ENCODE measurements at regions not wholly inside any gene's neighbourhood (a gene's known extent, or its start where the extent isn't known, plus 50 kb on each side); places are given as distances from the start of the nearest gene placed in this dataset.
"Not testable (repeated sequence)": the region's sequence is repeated elsewhere in the genome, so short reads cannot be mapped to it uniquely, and the experiment has no call there.

DNA sequence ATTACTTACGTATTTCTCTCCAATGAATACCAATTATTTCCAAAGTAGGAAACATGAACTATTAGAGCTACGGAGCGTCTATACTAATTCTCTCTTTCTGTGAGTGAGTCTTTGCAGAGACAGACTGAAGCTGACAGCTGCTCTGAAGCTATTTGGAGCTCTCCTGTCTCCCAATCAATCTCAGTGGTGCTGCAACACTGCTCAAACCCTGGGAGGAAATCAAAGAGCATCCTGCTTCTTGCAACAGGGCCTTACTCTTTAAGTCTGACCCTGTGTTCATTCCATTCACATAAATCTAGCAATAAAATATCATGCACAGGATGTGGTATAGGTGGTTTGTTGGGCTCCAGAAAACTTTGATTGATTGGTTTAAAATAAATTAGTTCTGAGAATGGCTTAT is 685.7 kb upstream of the IGFBP3 start:
- DNase-seq = no peak

DNA sequence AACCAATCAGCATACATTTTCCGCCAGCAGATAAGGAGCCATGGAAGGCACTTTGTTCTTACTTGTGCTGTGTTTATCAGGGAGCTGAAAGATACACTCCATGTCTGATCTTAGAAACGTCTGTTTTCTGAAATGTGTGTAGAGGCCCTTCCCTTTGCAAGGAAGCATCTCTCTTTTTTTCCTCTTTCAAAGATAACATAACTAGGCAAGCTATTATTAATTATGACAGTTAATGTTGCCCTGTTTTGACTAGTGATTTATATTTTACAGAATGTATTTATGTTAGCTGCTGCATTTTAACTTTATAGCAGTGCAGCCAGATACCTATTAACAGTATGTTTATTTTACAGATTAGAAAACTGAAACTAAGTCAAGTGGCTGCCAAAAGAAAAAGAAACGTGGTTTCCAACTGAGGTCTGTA is 683.2 kb upstream of the IGFBP3 start:
- DNase-seq = no peak

DNA sequence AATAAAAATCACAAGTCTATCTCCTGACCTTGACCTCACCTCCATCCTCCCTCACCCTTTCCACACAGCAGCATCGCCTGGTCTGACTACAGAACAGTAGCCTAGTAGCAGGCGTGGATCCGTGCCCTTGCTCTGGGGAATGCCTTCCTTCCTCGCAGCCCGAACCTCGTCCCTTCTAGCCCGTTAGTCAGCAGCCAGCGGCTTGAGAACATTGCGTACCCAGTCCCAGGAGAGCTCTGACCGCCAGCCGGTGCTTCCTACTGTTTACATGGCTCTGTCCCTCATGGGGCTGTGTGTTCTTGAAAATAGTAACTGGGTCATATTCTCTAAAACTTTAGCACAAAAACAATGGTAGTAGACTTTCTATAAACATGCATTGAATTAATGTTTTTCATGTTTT is 682.7 kb upstream of the IGFBP3 start:
- DNase-seq = no peak

DNA sequence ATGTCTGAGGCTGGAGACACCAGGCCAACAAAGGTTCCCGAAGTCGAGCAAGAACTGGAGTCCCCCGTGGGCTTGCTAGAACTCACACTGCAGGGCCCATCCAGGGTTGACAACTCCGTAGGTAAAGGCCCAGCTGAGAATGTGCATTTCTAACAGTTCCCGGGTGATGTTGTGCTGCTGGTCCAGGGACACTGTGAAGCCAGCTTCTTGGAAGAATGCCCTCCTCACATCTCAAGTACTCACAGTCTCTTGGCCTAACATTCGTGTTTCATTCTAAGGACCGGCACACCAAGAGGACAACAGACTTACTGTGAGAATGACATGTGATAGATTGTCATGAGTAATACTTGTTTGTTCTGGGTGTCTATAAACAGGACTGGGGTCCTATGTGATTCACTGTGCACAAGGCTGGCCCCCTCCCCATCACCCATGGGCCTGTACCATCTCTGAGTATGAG is 682.3 kb upstream of the IGFBP3 start:
- DNase-seq = no peak

DNA sequence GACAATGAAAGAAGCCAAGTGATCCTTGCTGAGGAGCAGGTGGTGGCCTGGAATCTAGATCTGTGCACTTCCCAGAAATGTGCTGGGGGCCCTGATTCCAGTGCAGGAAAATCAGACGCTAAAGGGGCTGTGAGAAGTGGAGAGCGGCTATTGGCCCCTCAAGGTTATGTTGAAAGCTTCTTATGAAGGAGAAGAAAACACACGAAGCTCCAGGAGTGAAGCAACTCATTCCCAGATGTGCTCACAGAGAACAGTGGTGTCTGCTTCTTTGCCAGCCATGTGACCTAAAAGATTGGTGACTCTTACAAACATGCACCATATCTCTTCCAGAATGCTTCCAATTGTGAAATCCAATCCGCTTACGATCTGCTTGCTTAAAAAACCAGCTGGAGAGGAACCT is 679.3 kb upstream of the IGFBP3 start:
- DNase-seq = no peak

DNA sequence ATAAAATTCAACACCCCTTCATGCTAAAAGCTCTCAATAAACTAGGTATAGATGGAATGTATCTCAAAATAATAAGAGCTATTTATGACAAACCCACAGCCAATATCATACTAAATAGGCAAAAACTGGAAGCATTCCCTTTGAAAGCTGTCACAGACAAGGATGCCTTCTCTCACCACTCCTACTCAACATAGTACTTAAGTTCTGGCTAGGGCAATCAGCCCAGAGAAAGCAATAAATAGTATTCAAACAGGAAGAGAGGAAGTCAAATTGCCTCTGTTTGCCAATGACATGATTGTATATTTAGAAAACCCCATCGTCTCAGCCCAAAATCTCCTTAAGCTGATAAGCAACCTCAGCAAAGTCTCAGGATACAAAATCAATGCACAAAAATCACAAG is 673.8 kb upstream of the IGFBP3 start:
- not testable (repeated sequence) for DNase-seq

DNA sequence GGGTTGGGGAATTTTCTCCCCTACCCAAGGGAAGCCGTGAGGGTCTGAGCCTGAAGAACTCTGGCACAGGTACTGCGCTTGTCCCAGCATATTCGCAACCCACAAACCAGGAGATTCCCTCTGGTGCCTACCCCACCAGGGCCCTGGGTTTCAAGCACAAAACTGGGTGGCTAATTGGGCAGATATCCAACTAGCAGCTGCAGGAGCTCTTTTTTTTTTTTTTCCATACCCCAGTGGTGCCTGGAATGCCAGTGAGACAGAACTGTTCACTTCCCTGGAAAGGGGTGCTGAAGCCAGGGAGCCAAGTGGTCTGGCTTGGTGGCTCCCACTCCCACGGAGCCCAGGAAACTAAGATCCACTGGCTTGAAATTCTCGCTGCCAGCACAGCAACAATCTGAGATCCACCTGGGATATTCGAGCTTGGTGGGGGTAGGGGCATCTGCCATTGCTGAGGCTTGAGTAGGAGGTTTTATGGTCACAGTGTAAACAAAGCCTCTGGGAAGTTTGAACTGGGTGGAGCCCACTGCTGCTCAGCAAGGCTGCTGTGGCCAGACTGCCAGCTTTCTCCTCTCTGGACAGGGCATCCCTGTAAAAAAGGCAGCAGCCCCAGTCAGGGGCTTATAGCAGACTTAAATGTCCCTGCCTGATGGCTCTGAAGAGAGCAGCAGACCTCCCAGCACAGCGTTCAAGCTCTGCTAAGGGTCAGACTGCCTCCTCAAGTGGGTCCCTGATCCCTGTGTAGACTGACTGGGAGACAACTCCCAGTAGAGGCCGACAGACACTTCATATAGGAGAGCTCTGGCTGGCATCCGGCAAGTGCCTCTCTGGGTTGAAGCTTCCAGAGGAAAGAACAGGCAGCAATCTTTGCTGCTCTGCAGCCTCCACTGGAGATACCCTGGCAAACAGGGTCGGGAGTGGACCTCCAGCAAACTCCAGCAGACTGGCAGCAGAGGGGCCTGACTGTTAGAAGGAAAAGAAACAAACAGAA is 670.1 kb upstream of the IGFBP3 start:
- not testable (repeated sequence) for DNase-seq

DNA sequence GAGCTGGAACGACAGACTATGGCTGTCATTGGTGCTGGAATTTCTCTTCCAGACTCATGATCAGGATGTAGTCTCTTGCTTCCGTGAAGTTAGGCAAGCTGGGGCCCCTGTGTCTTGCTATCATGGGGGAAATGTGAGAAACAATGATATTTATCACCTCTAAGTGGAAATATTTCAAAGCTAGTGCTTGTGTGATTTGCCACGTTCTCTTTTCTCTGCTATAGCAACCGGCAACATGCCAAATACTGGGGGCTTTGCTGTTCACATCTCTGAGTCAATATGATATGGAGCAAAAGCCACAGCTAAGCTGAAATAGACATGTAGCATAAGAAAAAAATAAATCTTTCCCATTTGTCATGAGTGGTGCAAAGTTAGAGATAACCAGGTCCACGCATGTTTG is 668.2 kb upstream of the IGFBP3 start:
- no peak for DNase-seq

DNA sequence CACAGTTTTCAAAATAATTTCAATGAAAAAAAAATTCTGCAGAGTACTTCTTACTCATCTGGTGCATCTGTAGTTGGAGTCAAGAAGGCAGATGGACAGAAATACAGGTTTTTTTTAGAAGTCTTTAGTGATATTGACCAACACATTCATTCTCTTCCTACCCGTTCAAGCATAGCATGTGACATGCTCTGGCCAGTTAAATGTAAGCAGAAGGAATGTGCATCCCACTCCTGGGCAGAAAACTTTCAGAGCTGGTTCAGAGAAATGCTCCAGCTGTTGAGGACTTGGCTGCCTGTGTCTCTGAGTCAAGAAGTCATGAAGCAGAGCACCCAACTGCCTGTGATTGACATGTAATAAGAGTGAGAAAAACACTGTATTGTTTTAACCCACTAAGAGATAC is 665.3 kb upstream of the IGFBP3 start:
- no peak for DNase-seq

DNA sequence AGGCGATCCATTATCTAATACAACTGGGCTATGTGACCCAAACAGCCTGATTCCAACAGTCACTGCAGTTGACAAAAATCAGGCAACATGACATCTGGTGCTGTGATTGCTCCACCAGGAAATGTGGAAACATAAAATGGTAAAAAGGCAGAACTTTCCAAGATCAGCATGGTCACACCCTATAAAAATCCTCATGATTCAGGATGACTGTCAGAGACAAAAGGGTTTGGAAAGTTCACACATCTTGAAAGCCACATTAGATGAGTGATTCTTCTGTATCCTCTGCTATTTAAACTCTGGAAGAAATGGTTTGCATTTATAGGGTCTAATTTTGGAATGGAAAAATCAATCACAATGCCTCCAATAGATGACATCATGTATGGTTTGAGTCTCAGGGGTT is 662.6 kb upstream of the IGFBP3 start:
- no peak for DNase-seq

DNA sequence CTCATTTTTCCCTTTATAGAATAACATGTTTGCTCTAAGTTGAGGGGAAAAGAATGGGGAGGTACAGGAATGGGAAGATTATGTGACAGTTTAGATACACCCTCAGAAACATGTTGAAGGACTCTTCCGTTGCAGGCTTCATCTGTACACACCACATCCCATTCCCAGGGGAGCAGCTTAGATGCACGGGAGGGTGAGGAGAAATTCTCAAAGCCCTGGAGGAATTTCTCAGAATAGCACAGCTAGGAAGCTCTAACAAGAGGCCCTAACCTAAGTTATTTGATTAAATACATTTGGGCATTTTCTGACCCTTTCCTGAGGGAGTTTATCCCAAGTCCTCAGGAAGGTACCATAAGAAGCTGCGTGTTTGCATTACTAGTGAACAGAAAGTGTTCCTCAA is 660.2 kb upstream of the IGFBP3 start:
- DNase-seq = peak; percentile 70

DNA sequence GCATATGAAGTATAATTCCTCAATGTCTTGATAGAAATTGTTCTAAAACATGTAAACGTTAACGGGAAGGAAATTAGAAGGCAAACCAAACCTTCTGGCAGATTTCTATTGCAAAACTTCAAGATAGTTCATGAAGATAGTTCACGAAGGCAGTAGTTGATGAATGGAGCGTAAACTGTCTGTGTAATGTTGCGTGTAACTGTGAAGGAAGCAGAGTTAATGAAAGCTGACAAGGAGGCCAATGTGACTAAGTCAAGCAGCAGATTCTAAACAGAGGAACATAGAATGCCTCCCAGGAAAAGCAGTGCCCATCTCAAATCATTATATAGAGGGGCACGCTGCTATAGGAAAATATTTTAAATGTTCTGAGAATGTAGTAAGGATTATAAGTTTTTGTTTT is 659.7 kb upstream of the IGFBP3 start:
- DNase-seq = no peak

DNA sequence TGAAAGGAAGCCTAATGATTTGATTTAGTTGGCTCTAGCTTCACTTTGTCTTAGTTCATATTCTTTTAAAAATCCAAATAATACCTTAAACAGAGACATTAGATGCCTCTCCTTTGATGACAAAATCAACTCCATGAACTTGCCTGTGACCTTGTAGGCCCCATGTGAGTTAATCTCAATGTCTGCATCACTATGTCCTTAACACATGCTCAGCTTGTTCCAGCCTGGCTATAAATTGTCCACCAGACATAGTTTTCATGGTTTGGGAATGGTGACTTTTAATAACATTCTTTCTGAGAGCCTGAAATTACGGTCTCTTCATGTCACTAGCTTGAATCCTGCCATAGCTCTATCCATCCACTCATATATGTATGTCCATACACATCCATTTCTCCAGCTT is 656.3 kb upstream of the IGFBP3 start:
- DNase-seq = no peak

DNA sequence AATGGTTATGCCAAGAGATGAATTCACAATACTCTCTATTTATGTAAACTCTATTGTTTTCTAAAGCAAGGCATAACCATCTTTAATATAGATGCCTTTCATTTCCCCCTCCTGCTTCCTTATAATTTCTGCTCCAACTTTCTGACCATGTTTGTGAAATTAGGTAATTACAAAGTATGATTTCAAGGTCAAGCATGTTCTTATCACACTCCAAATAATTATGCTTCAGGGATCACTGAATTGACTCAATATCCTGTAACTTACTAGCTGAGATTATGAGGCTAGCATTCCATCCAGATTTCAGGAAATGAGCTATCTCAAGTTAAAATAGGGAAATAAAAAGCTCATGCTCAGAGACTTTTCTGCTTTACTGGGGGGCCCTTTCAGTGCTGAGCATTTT is 655.9 kb upstream of the IGFBP3 start:
- no peak for DNase-seq

DNA sequence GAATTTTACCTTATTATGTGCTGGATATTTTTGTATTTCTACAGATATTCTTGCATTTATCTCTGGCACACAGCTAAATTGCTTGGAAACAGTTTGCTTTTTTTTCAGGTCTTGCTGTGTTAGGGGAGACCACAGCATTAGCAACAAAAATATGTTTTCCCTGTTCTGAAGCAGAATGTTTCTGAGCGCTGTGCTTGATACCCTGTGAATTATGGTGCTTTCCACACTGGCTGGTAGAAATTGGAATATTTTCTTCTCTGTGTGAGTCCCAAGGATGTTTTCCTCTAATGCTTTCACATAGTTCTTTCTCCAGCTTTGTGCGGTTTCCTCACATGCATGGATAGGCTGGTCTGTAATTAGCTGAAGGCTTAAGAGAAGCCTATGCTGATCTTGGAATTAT is 651.6 kb upstream of the IGFBP3 start:
- no peak for DNase-seq

DNA sequence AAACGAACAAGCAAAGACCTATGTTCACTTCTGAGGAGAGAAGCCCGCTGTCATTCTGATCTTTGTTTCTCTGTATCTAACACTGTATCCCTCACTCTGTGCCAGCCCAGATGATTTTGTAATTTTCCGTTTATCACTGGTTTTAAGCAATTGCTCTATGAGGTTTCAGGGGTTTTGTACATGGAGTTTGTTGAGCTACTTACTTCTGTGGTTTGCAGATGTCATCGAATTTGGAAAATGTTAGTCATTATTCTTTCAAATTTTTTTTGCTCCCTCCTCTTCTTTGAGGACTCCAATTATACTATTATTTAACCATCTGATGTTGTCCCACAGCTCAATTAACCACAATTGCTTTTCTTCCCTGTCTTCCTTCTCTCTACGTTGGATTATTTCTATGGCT is 650.9 kb upstream of the IGFBP3 start:
- DNase-seq = no peak

DNA sequence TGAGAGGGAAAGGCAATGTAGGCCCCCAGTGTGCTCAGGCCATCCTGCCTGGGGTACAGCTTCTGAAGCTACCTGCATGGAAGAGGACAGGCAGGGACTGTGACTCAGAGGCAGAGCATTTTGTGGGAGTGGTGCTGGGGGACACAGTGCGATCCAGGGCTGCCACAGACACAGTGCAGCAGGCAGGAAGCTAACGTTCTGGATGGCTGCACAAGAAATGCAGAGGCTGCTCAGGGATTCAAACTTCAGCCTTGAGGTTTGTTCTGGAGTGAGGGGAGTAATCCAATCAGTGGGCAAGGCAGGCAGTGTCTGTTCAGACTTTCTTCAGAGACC is 648.0 kb upstream of the IGFBP3 start:
- peak; percentile 89 for DNase-seq

DNA sequence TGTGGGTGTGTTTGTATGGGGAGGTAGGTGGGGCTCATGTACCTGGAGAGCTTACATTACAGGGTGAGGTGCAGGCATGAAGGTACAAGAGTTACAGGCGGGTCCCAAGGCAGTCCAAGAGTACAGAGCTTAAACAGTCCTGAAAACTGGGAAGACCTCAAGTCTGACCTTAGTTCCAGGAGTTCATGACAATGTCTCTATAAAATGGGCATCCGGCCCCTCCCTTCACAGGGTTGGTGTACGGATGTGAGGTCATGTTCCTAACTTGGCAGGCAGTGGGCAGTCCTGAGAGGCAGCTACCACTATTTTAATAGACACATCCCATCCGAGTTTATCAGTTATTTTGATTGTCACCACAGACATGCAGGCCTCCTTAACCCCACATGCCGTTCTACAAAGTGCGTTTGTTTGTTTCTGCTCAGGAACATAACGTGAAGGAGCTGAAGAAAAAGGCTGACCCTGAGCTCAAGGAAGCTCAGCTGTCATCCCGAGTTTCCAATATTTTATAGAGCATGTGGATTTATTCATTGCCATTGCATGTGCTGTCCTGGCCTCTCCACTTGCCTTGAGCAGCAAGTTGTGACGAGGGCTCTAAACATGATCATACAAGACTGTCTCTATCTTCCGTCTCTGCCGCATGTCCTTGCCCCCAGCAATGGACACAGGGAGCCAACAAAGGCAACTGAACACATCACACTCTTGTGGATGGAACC is 647.5 kb upstream of the IGFBP3 start:
- no peak for DNase-seq

DNA sequence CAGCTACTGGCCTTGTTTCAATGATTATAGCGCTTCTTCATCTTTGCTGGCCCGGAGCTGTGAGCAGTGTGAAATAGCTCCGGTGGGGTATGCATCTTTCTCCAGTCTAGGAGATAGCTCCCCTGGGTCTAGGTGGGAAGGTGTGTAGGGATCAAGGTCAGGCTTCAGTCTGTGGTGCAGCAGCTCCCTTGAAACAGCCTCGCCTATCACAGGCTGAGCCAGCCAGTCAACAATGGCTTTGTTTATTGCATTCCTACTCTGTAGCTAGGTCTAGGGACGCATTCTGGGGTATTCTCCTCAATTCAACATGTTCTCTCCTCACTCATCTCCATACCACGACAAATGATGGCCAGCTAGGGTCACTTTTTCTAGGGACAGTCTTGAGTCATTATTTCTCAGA is 646.8 kb upstream of the IGFBP3 start:
- DNase-seq = no peak

DNA sequence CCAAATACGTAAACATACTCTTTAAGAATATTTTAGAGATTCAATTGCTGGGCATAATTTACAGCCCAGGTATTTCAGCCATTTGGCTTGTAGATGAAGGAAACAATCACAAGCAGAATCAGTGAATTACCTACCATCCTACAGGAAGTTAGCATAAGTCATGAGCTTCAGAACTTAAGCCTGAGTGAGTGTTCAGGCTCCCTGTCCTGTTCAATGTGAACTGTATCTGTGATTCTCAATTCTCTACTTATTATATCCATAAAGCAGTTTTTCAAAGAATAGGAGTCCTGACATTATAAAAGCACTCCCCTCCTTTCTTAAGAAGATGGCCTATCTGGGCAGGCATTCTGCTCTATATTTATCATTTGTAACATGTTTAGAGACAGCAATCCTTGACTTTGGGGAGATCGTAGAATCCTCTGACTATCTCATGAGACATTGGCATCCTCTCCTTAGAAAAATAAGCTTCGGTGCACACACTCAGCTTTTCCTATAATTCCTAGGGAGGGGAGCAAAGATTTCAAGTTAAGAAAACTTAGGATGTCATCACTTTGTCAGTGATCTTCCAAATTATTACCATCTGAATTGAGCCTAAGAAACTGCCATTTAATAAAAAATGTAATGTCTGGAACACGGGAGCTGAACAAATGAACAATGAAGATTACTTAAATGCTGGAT is 645.2 kb upstream of the IGFBP3 start:
- no peak for DNase-seq

DNA sequence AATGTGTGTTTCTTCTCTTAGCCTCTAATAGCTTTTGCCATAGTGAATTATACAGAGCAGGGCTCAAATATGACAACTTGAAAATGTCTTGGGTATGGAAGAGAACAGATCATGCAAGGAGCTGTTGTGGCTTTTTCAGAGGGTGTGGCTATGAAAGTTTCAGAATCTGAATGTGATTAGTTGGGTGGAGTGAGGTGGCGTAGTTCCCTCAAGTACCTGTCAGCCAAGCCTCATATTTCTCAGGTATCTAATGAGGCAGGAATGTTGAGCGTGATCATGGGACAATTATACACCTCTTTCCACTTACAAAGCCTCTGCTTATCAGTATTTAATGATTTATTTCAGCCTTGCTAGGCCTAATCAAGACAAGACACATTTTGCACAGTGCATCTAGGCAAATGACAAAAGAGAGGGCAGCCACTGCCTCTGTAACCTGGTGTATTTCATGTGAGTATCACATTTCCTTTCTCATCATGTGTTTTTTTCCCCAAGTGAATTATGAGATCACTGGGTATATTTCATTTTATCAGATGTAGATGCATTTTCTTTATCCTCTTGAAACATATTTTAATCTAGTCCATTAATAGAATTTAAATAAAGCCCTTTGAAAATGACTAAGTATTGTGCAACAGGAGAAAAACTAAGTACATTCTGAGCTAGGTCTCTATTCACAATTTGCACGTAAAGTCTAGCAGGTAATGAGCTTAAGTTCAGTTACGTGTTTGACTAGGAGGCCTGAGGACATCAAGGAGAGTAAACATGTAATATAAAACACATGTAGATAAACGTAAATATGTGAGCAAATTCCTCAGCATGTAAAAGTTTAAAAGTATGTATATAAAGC is 644.4 kb upstream of the IGFBP3 start:
- DNase-seq = peak; percentile 5

DNA sequence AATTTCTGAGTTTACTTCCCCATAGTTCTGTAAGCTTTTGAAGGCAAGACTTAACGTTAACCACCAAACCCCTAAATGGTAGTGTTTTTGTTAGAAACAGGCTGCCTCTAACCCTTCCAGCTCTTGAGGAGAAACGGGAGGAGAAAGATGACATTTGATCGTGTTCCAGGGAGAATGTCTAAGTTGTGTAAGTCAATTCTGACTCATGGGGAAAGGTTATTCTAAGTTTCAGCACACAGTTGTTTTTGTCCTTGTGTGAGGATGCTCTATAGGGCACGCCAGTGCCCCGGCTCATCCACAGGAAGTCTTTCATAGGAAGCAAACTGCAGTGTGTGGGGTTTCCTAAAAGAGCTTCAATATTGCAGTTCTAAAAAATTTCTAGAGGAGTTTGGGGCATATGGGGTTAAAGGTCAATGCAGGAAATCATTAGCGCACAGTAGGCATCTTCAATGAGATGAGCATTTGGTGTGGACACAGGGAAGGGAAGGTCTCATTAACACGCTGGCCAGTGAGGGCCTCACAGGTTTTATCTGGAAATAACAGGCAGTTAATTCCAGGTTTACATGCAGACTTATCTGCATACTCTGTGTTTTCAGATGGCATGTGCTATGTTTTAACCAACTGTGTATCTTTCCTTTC is 638.2 kb upstream of the IGFBP3 start:
- DNase-seq = no peak
